ENCODE measurements at regions not wholly inside any gene's neighbourhood (a gene's known extent, or its start where the extent isn't known, plus 50 kb on each side); places are given as distances from the start of the nearest gene placed in this dataset.

- no peak for DNase-seq
Measured at GRCh38 chr20:19078448-19079373, 133.7 kb upstream of the SLC24A3 start.

GRCh38 chr20:19079536-19080299 is 132.7 kb upstream of the SLC24A3 start:
- DNase-seq: no peak

GRCh38 chr20:19081937-19082336 is 130.5 kb upstream of the SLC24A3 start:
- no peak for DNase-seq

- DNase-seq: no peak
Measured at GRCh38 chr20:19083136-19083621, 129.3 kb upstream of the SLC24A3 start.

- DNase-seq: no peak
Measured at GRCh38 chr20:19090332-19090731, 122.1 kb upstream of the SLC24A3 start.

- DNase-seq: no peak
Measured at GRCh38 chr20:19094959-19095541, 117.4 kb upstream of the SLC24A3 start.

GRCh38 chr20:19095762-19096161 is 116.7 kb upstream of the SLC24A3 start:
- DNase-seq: no peak

GRCh38 chr20:19096843-19097242 is 115.6 kb upstream of the SLC24A3 start:
- DNase-seq: no peak

- no peak for DNase-seq
Measured at GRCh38 chr20:19098117-19098516, 114.3 kb upstream of the SLC24A3 start.

GRCh38 chr20:19098806-19099578 is 113.5 kb upstream of the SLC24A3 start:
- DNase-seq: no peak

- no peak for DNase-seq
Measured at GRCh38 chr20:19099596-19100545, 112.6 kb upstream of the SLC24A3 start.

- no peak for DNase-seq
Measured at GRCh38 chr20:19100975-19101374, 111.5 kb upstream of the SLC24A3 start.

GRCh38 chr20:19104186-19104585 is 108.3 kb upstream of the SLC24A3 start:
- DNase-seq: no peak

GRCh38 chr20:19108155-19108554 is 104.3 kb upstream of the SLC24A3 start:
- no peak for DNase-seq

- no peak for DNase-seq
Measured at GRCh38 chr20:19110285-19110684, 102.2 kb upstream of the SLC24A3 start.

GRCh38 chr20:19110881-19111460 is 101.5 kb upstream of the SLC24A3 start:
- DNase-seq: no peak

GRCh38 chr20:19112828-19113227 is 99.6 kb upstream of the SLC24A3 start:
- no peak for DNase-seq

GRCh38 chr20:19113343-19113930 is 99.0 kb upstream of the SLC24A3 start:
- no peak for DNase-seq

- DNase-seq: no peak
Measured at GRCh38 chr20:19114410-19114809, 98.0 kb upstream of the SLC24A3 start.

- DNase-seq: no peak
Measured at GRCh38 chr20:19115581-19115980, 96.9 kb upstream of the SLC24A3 start.

- DNase-seq: no peak
Measured at GRCh38 chr20:19120011-19120410, 92.4 kb upstream of the SLC24A3 start.

Data from CD4-positive, alpha-beta T cell treated with Interleukin-21 for 1 hour (primary cell).